ENCODE measurements at regions not wholly inside any gene's neighbourhood (a gene's known extent, or its start where the extent isn't known, plus 50 kb on each side); places are given as distances from the start of the nearest gene placed in this dataset.
A peak's percentile ranks its signal among the peaks of the same experiment; 100 is the strongest.
"Not testable (repeated sequence)": the region's sequence is repeated elsewhere in the genome, so short reads cannot be mapped to it uniquely, and the experiment has no call there.

GRCh38 chr17:47066841-47067682 lies 88.0 kb upstream of the RPRML start:
- Histone ChIP-seq H3K4me1 (ENCODE audit: control insufficient read depth, insufficient read depth, low read length) (no peaks in the 10 kb centered on the region), H3K36me3 (ENCODE audit: control insufficient read depth in 2 of 2, insufficient read depth in 2 of 2, low read length in 2 of 2) (no peaks in the 10 kb centered on the region), H3K4me3 (ENCODE audit: low read length in 2 of 2) (peak overlapping the region; percentile 81 to 96), H3K27ac (ENCODE audit: low read length) (peak overlapping the region; percentile 53), H3K9ac (ENCODE audit: low read length in 2 of 2) (peak overlapping the region; percentile 84 to 96), H3K27me3 (ENCODE audit: control insufficient read depth in 1 of 2, insufficient read depth in 2 of 2, low read length in 2 of 2) (no peaks in the 10 kb centered on the region), H3K9me3 (ENCODE audit: control insufficient read depth in 2 of 2, low read length in 2 of 2) (no peaks in the 10 kb centered on the region)

- H3K36me3 ChIP-seq (ENCODE audit: control insufficient read depth in 2 of 2, insufficient read depth in 2 of 2, low read length in 2 of 2), result no peaks in the 10 kb centered on the region
- no peak overlapping the region for H3K4me3 ChIP-seq (ENCODE audit: low read length in 2 of 2)
- H3K4me1 ChIP-seq (ENCODE audit: control insufficient read depth, insufficient read depth, low read length), result no peaks in the 10 kb centered on the region
- no peaks in the 10 kb centered on the region for H3K9me3 ChIP-seq (ENCODE audit: control insufficient read depth in 2 of 2, low read length in 2 of 2)
- no peaks in the 10 kb centered on the region for H3K27me3 ChIP-seq (ENCODE audit: control insufficient read depth in 1 of 2, insufficient read depth in 2 of 2, low read length in 2 of 2)
- peak overlapping the region in 1 of 2 donors; percentile 96 for H3K9ac ChIP-seq (ENCODE audit: low read length in 2 of 2)
- no peak overlapping the region for H3K27ac ChIP-seq (ENCODE audit: low read length)
Measured at GRCh38 chr17:47066095-47066494, 87.0 kb upstream of the RPRML start.

- no peak overlapping the region for H3K9ac ChIP-seq (ENCODE audit: low read length in 2 of 2)
- no peaks in the 10 kb centered on the region for H3K4me1 ChIP-seq (ENCODE audit: control insufficient read depth, insufficient read depth, low read length)
- H3K27ac ChIP-seq (ENCODE audit: low read length), result no peak overlapping the region
- H3K36me3 ChIP-seq (ENCODE audit: control insufficient read depth in 2 of 2, insufficient read depth in 2 of 2, low read length in 2 of 2), result no peaks in the 10 kb centered on the region
- no peaks in the 10 kb centered on the region for H3K9me3 ChIP-seq (ENCODE audit: control insufficient read depth in 2 of 2, low read length in 2 of 2)
- H3K4me3 ChIP-seq (ENCODE audit: low read length in 2 of 2), result no peak overlapping the region
- no peaks in the 10 kb centered on the region for H3K27me3 ChIP-seq (ENCODE audit: control insufficient read depth in 1 of 2, insufficient read depth in 2 of 2, low read length in 2 of 2)
Measured at GRCh38 chr17:47064684-47065083, 85.6 kb upstream of the RPRML start.

- Histone ChIP-seq H3K4me1 (ENCODE audit: control insufficient read depth, insufficient read depth, low read length) (no peaks in the 10 kb centered on the region), H3K9me3 (ENCODE audit: control insufficient read depth in 2 of 2, low read length in 2 of 2) (no peaks in the 10 kb centered on the region), H3K4me3 (ENCODE audit: low read length in 2 of 2) (no peak overlapping the region), H3K9ac (ENCODE audit: low read length in 2 of 2) (no peak overlapping the region), H3K27me3 (ENCODE audit: control insufficient read depth in 1 of 2, insufficient read depth in 2 of 2, low read length in 2 of 2) (no peaks in the 10 kb centered on the region), H3K27ac (ENCODE audit: low read length) (no peak overlapping the region), H3K36me3 (ENCODE audit: control insufficient read depth in 2 of 2, insufficient read depth in 2 of 2, low read length in 2 of 2) (no peaks in the 10 kb centered on the region)
Measured at GRCh38 chr17:47063475-47063874, 84.4 kb upstream of the RPRML start.

GRCh38 chr17:47062851-47063250 lies 83.8 kb upstream of the RPRML start:
- not testable (repeated sequence) for H3K36me3 ChIP-seq (ENCODE audit: control insufficient read depth in 2 of 2, insufficient read depth in 2 of 2, low read length in 2 of 2); H3K27ac ChIP-seq (ENCODE audit: low read length)

GRCh38 chr17:47060005-47060404 lies 81.0 kb upstream of the RPRML start:
- not testable (repeated sequence) for H3K9ac ChIP-seq (ENCODE audit: low read length in 2 of 2); H3K4me1 ChIP-seq (ENCODE audit: control insufficient read depth, insufficient read depth, low read length); H3K27me3 ChIP-seq (ENCODE audit: control insufficient read depth in 1 of 2, insufficient read depth in 2 of 2, low read length in 2 of 2); H3K9me3 ChIP-seq (ENCODE audit: control insufficient read depth in 2 of 2, low read length in 2 of 2); H3K27ac ChIP-seq (ENCODE audit: low read length); H3K36me3 ChIP-seq (ENCODE audit: control insufficient read depth in 2 of 2, insufficient read depth in 2 of 2, low read length in 2 of 2); H3K4me3 ChIP-seq (ENCODE audit: low read length in 2 of 2)

More at GRCh38 chr17:47062851-47063250, 83.8 kb upstream of the RPRML start:
- not testable (repeated sequence) for H3K27me3 ChIP-seq (ENCODE audit: control insufficient read depth in 1 of 2, insufficient read depth in 2 of 2, low read length in 2 of 2); H3K9ac ChIP-seq (ENCODE audit: low read length in 2 of 2); H3K4me3 ChIP-seq (ENCODE audit: low read length in 2 of 2); H3K9me3 ChIP-seq (ENCODE audit: control insufficient read depth in 2 of 2, low read length in 2 of 2); H3K4me1 ChIP-seq (ENCODE audit: control insufficient read depth, insufficient read depth, low read length)

GRCh38 chr17:47057830-47058229 lies 78.8 kb upstream of the RPRML start:
- H3K27me3 ChIP-seq (ENCODE audit: control insufficient read depth in 1 of 2, insufficient read depth in 2 of 2, low read length in 2 of 2), result no peaks in the 10 kb centered on the region

GRCh38 chr17:47057279-47057678 lies 78.2 kb upstream of the RPRML start:
- H3K9me3 ChIP-seq (ENCODE audit: control insufficient read depth in 2 of 2, low read length in 2 of 2); H3K9ac ChIP-seq (ENCODE audit: low read length in 2 of 2); H3K4me3 ChIP-seq (ENCODE audit: low read length in 2 of 2); H3K27ac ChIP-seq (ENCODE audit: low read length); H3K4me1 ChIP-seq (ENCODE audit: control insufficient read depth, insufficient read depth, low read length); H3K27me3 ChIP-seq (ENCODE audit: control insufficient read depth in 1 of 2, insufficient read depth in 2 of 2, low read length in 2 of 2): not testable (repeated sequence)
- peaks cover 3 to 15% of the 10 kb centered on the region in 2 donors for H3K36me3 ChIP-seq (ENCODE audit: control insufficient read depth in 2 of 2, insufficient read depth in 2 of 2, low read length in 2 of 2)

More at GRCh38 chr17:47057830-47058229, 78.8 kb upstream of the RPRML start:
- no peak overlapping the region for H3K9ac ChIP-seq (ENCODE audit: low read length in 2 of 2)
- H3K9me3 ChIP-seq (ENCODE audit: control insufficient read depth in 2 of 2, low read length in 2 of 2), result no peaks in the 10 kb centered on the region
- H3K4me1 ChIP-seq (ENCODE audit: control insufficient read depth, insufficient read depth, low read length), result no peaks in the 10 kb centered on the region
- H3K36me3 ChIP-seq (ENCODE audit: control insufficient read depth in 2 of 2, insufficient read depth in 2 of 2, low read length in 2 of 2), result peaks cover 3 to 15% of the 10 kb centered on the region in 2 donors
- H3K4me3 ChIP-seq (ENCODE audit: low read length in 2 of 2), result no peak overlapping the region
- no peak overlapping the region for H3K27ac ChIP-seq (ENCODE audit: low read length)

GRCh38 chr17:47056687-47057086 lies 77.6 kb upstream of the RPRML start:
- not testable (repeated sequence) for H3K9ac ChIP-seq (ENCODE audit: low read length in 2 of 2); H3K4me1 ChIP-seq (ENCODE audit: control insufficient read depth, insufficient read depth, low read length); H3K4me3 ChIP-seq (ENCODE audit: low read length in 2 of 2); H3K27ac ChIP-seq (ENCODE audit: low read length); H3K27me3 ChIP-seq (ENCODE audit: control insufficient read depth in 1 of 2, insufficient read depth in 2 of 2, low read length in 2 of 2); H3K9me3 ChIP-seq (ENCODE audit: control insufficient read depth in 2 of 2, low read length in 2 of 2)
- H3K36me3 ChIP-seq (ENCODE audit: control insufficient read depth in 2 of 2, insufficient read depth in 2 of 2, low read length in 2 of 2), result peaks cover 3 to 15% of the 10 kb centered on the region in 2 donors
